GM23338 (cell line): ENCODE measurements at regions not wholly inside any gene's neighbourhood (a gene's known extent, or its start where the extent isn't known, plus 50 kb on each side); places are given as distances from the start of the nearest gene placed in this dataset.

ENCODE experiments used
- ATAC-seq: fragments of 200-7000 bp; cut with Tn5 transposase; 3 replicates; pipeline ENCODE4 v1.9.1; 2020
- DNase-seq: peaks from one replicate; pipeline ENCODE4 v3.0.0-alpha.2; 2015; ENCODE audit warnings: low spot score
- H2AFZ ChIP-seq: fragments of 200-600 bp; sonication (generic); 2 replicates; pipeline ENCODE4 v1.8.0; 2016; ENCODE audit warnings: antibody characterized with exemption, mild to moderate bottlenecking, moderate library complexity
- H3F3A ChIP-seq: fragments of 200-600 bp; sonication (generic); replicated peaks from 2 replicates; pipeline ENCODE4 v1.8.0; 2017; ENCODE audit warnings: antibody characterized with exemption, mixed run types, low read depth
- H3K27ac ChIP-seq: fragments of 200-600 bp; sonication (generic); 2 replicates; pipeline ENCODE4 v1.6.1; 2016; ENCODE audit warnings: low read depth
- H3K27me3 ChIP-seq: fragments of 200-600 bp; sonication (generic); 2 replicates; pipeline ENCODE4 v1.8.0; 2016; ENCODE audit warnings: mild to moderate bottlenecking, mixed run types, moderate library complexity; ENCODE audit not compliant: insufficient read depth
- H3K36me3 ChIP-seq: fragments of 200-600 bp; sonication (generic); 2 replicates; pipeline ENCODE4 v1.8.0; 2016; ENCODE audit warnings: mild to moderate bottlenecking; ENCODE audit not compliant: insufficient read depth
- H3K4me1 ChIP-seq: fragments of 200-600 bp; sonication (generic); 2 replicates; pipeline ENCODE4 v1.8.0; 2016; ENCODE audit warnings: mild to moderate bottlenecking, moderate library complexity; ENCODE audit not compliant: insufficient read depth
- H3K4me2 ChIP-seq: fragments of 200-600 bp; sonication (generic); 2 replicates; pipeline ENCODE4 v1.7.1; 2017; ENCODE audit warnings: mixed run types
- H3K4me3 ChIP-seq: fragments of 200-600 bp; sonication (generic); 2 replicates; pipeline ENCODE4 v1.6.1; 2016; ENCODE audit warnings: mixed run types
- H3K79me2 ChIP-seq: fragments of 200-600 bp; sonication (generic); replicated peaks from 2 replicates; pipeline ENCODE4 v1.8.0; 2017; ENCODE audit warnings: mild to moderate bottlenecking; ENCODE audit not compliant: insufficient read depth
- H3K9me2 ChIP-seq: fragments of 200-600 bp; sonication (generic); 2 replicates; pipeline ENCODE4 v1.8.0; 2017; ENCODE audit not compliant: insufficient read depth
- H4K20me1 ChIP-seq: fragments of 200-600 bp; sonication (generic); replicated peaks from 2 replicates; pipeline ENCODE4 v1.8.0; 2017; ENCODE audit warnings: mild to moderate bottlenecking; ENCODE audit not compliant: insufficient read depth
- H3K27ac Mint-ChIP-seq: 2 replicates; pipeline ENCODE4 v1.8.0; 2020; ENCODE audit warnings: inconsistent platforms, mild to moderate bottlenecking, moderate library complexity, mixed read lengths
- H3K27me3 Mint-ChIP-seq: 3 replicates; pipeline ENCODE4 v1.8.0; 2022; ENCODE audit warnings: low read depth, mild to moderate bottlenecking, moderate library complexity, mixed read lengths, inconsistent platforms; ENCODE audit not compliant: insufficient read depth, poor library complexity
- H3K36me3 Mint-ChIP-seq: 3 replicates; pipeline ENCODE4 v1.8.0; 2021; ENCODE audit warnings: low read depth, mild to moderate bottlenecking, inconsistent platforms, moderate library complexity, mixed read lengths
- H3K4me1 Mint-ChIP-seq: 3 replicates; pipeline ENCODE4 v1.8.0; 2020; ENCODE audit warnings: mild to moderate bottlenecking, inconsistent platforms, mixed read lengths
- H3K4me3 Mint-ChIP-seq: 3 replicates; pipeline ENCODE4 v1.8.0; 2021; ENCODE audit warnings: moderate library complexity, mild to moderate bottlenecking, inconsistent platforms, mixed read lengths
- H3K9me3 Mint-ChIP-seq: 3 replicates; pipeline ENCODE4 v1.8.0; 2020; ENCODE audit warnings: moderate library complexity, mild to moderate bottlenecking, inconsistent platforms, mixed read lengths
- CREB1 ChIP-seq: fragments of 250-450 bp; sonication (Bioruptor Pico); IDR thresholded peaks from 2 replicates; pipeline ENCODE4 v1.5.0; 2020; ENCODE audit warnings: low read depth, mild to moderate bottlenecking, moderate library complexity
- EZH2 ChIP-seq: fragments of 200-600 bp; sonication (generic); IDR thresholded peaks from one replicate; pipeline ENCODE4 v1.8.0; 2017; ENCODE audit warnings: antibody characterized with exemption, mild to moderate bottlenecking, low read depth; ENCODE audit not compliant: unreplicated experiment
- EZH2phosphoT487 ChIP-seq: fragments of 200-600 bp; sonication (generic); IDR thresholded peaks from one replicate; pipeline ENCODE4 v1.8.1; 2018; ENCODE audit warnings: antibody characterized with exemption; ENCODE audit not compliant: unreplicated experiment
- JUNB ChIP-seq: IDR thresholded peaks from one replicate; pipeline ENCODE4 v1.6.1; 2016; ENCODE audit warnings: antibody characterized with exemption; ENCODE audit not compliant: unreplicated experiment
- NANOG ChIP-seq: IDR thresholded peaks from 2 replicates; pipeline ENCODE4 v1.6.1; 2016; ENCODE audit warnings: antibody characterized with exemption, borderline replicate concordance
- REST ChIP-seq: IDR thresholded peaks from one replicate; pipeline ENCODE4 v1.6.1; 2018; ENCODE audit warnings: antibody characterized with exemption; ENCODE audit not compliant: unreplicated experiment
- ZNF114 ChIP-seq: fragments of 250-450 bp; sonication (Bioruptor Pico); IDR thresholded peaks from 2 replicates; pipeline ENCODE4 v1.5.0; 2020; ENCODE audit warnings: mild to moderate bottlenecking, moderate library complexity
- ZNF462 ChIP-seq: fragments of 250-450 bp; sonication (Bioruptor Pico); IDR thresholded peaks from 2 replicates; pipeline ENCODE4 v1.5.0; 2020; ENCODE audit warnings: mild to moderate bottlenecking, moderate library complexity
- TF ChIP-seq, protein P1 (sequence below), 2 experiments: fragments of 200-600 bp in 1 of 2; sonication (generic) in 1 of 2; conservative IDR thresholded peaks; 2 replicates each; pipeline versions ENCODE4 v1.5.1 to v1.6.1; 2016 to 2017; ENCODE audit warnings: antibody characterized with exemption in 2 of 2, low read depth in 2 of 2, mild to moderate bottlenecking in 2 of 2, moderate library complexity in 1 of 2
- TF ChIP-seq, protein P2 (sequence below): IDR thresholded peaks from 2 replicates; pipeline ENCODE4 v1.6.1; 2016; ENCODE audit warnings: antibody characterized with exemption

- Histone ChIP-seq H3K4me2 (no peak overlapping the region), H3K4me1 (no peaks in the 10 kb centered on the region), H3K27ac (no peak overlapping the region), H4K20me1 (no peaks in the 10 kb centered on the region), H3K4me3 (no peak overlapping the region), H2AFZ (no peak overlapping the region), H3K27me3 (no peaks in the 10 kb centered on the region), H3K9me2 (peaks cover 5% of the 10 kb centered on the region; the same call in 1 of the 2 replicates), H3K79me2 (no peaks in the 10 kb centered on the region), H3F3A (no peaks in the 10 kb centered on the region), H3K36me3 (no peaks in the 10 kb centered on the region)
- Mint-ChIP-seq H3K27me3 (no peaks in the 10 kb centered on the region), H3K4me3 (no peak overlapping the region), H3K4me1 (no peaks in the 10 kb centered on the region), H3K27ac (no peak overlapping the region), H3K9me3 (peaks cover 4% of the 10 kb centered on the region; the same call in 1 of the 3 replicates), H3K36me3 (no peaks in the 10 kb centered on the region)
- ATAC-seq: no peak
- no peak for DNase-seq
- TF ChIP-seq, protein P1, sequence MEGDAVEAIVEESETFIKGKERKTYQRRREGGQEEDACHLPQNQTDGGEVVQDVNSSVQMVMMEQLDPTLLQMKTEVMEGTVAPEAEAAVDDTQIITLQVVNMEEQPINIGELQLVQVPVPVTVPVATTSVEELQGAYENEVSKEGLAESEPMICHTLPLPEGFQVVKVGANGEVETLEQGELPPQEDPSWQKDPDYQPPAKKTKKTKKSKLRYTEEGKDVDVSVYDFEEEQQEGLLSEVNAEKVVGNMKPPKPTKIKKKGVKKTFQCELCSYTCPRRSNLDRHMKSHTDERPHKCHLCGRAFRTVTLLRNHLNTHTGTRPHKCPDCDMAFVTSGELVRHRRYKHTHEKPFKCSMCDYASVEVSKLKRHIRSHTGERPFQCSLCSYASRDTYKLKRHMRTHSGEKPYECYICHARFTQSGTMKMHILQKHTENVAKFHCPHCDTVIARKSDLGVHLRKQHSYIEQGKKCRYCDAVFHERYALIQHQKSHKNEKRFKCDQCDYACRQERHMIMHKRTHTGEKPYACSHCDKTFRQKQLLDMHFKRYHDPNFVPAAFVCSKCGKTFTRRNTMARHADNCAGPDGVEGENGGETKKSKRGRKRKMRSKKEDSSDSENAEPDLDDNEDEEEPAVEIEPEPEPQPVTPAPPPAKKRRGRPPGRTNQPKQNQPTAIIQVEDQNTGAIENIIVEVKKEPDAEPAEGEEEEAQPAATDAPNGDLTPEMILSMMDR (conservative IDR thresholded peaks at IDR 0.05; ENCODE audit: low read depth in 2 of 2): no peak
- TF ChIP-seq NANOG (no peak), ZNF114 (CRISPR knock-in tag) (no peak), REST (no peak)
- TF ChIP-seq, protein P2, sequence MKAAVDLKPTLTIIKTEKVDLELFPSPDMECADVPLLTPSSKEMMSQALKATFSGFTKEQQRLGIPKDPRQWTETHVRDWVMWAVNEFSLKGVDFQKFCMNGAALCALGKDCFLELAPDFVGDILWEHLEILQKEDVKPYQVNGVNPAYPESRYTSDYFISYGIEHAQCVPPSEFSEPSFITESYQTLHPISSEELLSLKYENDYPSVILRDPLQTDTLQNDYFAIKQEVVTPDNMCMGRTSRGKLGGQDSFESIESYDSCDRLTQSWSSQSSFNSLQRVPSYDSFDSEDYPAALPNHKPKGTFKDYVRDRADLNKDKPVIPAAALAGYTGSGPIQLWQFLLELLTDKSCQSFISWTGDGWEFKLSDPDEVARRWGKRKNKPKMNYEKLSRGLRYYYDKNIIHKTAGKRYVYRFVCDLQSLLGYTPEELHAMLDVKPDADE: no peak
Observed at GRCh38 chr7:52311886-52312285, 723.5 kb upstream of the POM121L12 start.

- no peaks in the 10 kb centered on the region for H3K4me1 Mint-ChIP-seq
- H3K36me3 Mint-ChIP-seq: no peaks in the 10 kb centered on the region
- DNase-seq (no peak), ATAC-seq (no peak)
- Histone ChIP-seq H3K4me3 (no peak overlapping the region), H3K36me3 (no peaks in the 10 kb centered on the region), H3K27me3 (no peaks in the 10 kb centered on the region), H2AFZ (no peak overlapping the region), H4K20me1 (no peaks in the 10 kb centered on the region), H3K4me2 (no peak overlapping the region), H3K79me2 (no peaks in the 10 kb centered on the region), H3F3A (no peaks in the 10 kb centered on the region), H3K27ac (no peak overlapping the region), H3K9me2 (peaks cover 5% of the 10 kb centered on the region; the same call in 1 of the 2 replicates), H3K4me1 (no peaks in the 10 kb centered on the region)
- no peaks in the 10 kb centered on the region for H3K27me3 Mint-ChIP-seq
- H3K4me3 Mint-ChIP-seq: no peak overlapping the region
- peaks cover 2% of the 10 kb centered on the region; the same call in 1 of the 3 replicates for H3K9me3 Mint-ChIP-seq
- H3K27ac Mint-ChIP-seq: no peak overlapping the region
- no peak for TF ChIP-seq ZNF462 (CRISPR knock-in tag)
- TF ChIP-seq EZH2: no peak
- TF ChIP-seq NANOG: no peak
- no peak for TF ChIP-seq CREB1
- TF ChIP-seq JUNB: no peak
- no peak for TF ChIP-seq EZH2phosphoT487
Observed at GRCh38 chr7:52309631-52310030, 725.8 kb upstream of the POM121L12 start.
